Thoracic aorta (tissue), 2 donors: ENCODE measurements at regions not wholly inside any gene's neighbourhood (a gene's known extent, or its start where the extent isn't known, plus 50 kb on each side); places are given as distances from the start of the nearest gene placed in this dataset.

Experiments
- ATAC-seq: fragments of 150-250 bp; one replicate; pipeline ENCODE4 v1.8.0; 2017; ENCODE audit warnings: low read depth; ENCODE audit not compliant: insufficient number of reproducible peaks, low FRiP score
- DNase-seq: peaks from one replicate; pipeline ENCODE4 v3.0.0-alpha.2; 2020; ENCODE audit warnings: low spot score
- H3K27ac ChIP-seq, 2 donors: fragments of 200-600 bp; sonication (generic); 1 replicate in 1 of 2; 2 replicates in 1 of 2; pipeline ENCODE4 v1.5.1; 2016; ENCODE audit warnings: mild to moderate bottlenecking in 2 of 2, moderate library complexity in 2 of 2
- H3K27me3 ChIP-seq: fragments of 200-600 bp; sonication (generic); replicated peaks from 2 replicates; pipeline ENCODE4 v1.6.0; 2016; ENCODE audit warnings: mild to moderate bottlenecking; ENCODE audit not compliant: insufficient read depth
- H3K36me3 ChIP-seq: fragments of 200-600 bp; sonication (generic); one replicate; pipeline ENCODE4 v1.5.1; 2016
- H3K4me1 ChIP-seq, 2 donors: fragments of 200-600 bp; sonication (generic); 1 replicate in 1 of 2; 2 replicates in 1 of 2; pipeline versions ENCODE4 v1.5.1 to v1.6.0; 2016; ENCODE audit warnings: low read depth in 2 of 2, mild to moderate bottlenecking in 1 of 2; ENCODE audit not compliant: control insufficient read depth in 1 of 2
- H3K4me3 ChIP-seq: fragments of 200-600 bp; sonication (generic); 2 replicates; pipeline ENCODE4 v1.5.1; 2016; ENCODE audit warnings: mild to moderate bottlenecking
- H3K9me3 ChIP-seq: fragments of 200-600 bp; sonication (generic); 2 replicates; pipeline ENCODE4 v1.5.1; 2016
- CTCF ChIP-seq: fragments of 200-600 bp; sonication (generic); IDR thresholded peaks from one replicate; pipeline ENCODE4 v1.5.1; 2019; ENCODE audit warnings: antibody characterized with exemption

GRCh38 chr9:28607843-28608242 lies 1034.6 kb upstream of the C9orf72 start:
- no peaks in the 10 kb centered on the region for H3K36me3 ChIP-seq
- no peaks in the 10 kb centered on the region for H3K9me3 ChIP-seq
- H3K27ac ChIP-seq, result no peak overlapping the region
- DNase-seq, result no peak
- H3K27me3 ChIP-seq, result no peaks in the 10 kb centered on the region
- no peaks in the 10 kb centered on the region for H3K4me1 ChIP-seq
- no peak for ATAC-seq
- H3K4me3 ChIP-seq, result no peak overlapping the region
- TF ChIP-seq CTCF, result no peak

GRCh38 chr9:28610339-28610738 lies 1037.1 kb upstream of the C9orf72 start:
- no peak overlapping the region for H3K4me3 ChIP-seq
- H3K27me3 ChIP-seq, result no peaks in the 10 kb centered on the region
- no peak for TF ChIP-seq CTCF
- DNase-seq, result no peak
- no peak overlapping the region for H3K27ac ChIP-seq
- no peaks in the 10 kb centered on the region for H3K9me3 ChIP-seq
- H3K36me3 ChIP-seq, result no peaks in the 10 kb centered on the region
- ATAC-seq, result no peak
- no peaks in the 10 kb centered on the region for H3K4me1 ChIP-seq

- Histone ChIP-seq H3K27ac (no peak overlapping the region), H3K36me3 (no peaks in the 10 kb centered on the region), H3K9me3 (no peaks in the 10 kb centered on the region), H3K4me3 (no peak overlapping the region), H3K4me1 (no peaks in the 10 kb centered on the region), H3K27me3 (no peaks in the 10 kb centered on the region)
- TF ChIP-seq CTCF, result no peak
- ATAC-seq (no peak), DNase-seq (no peak)
Measured at GRCh38 chr9:28616310-28616709, 1043.0 kb upstream of the C9orf72 start.

- Histone ChIP-seq H3K4me1 (no peaks in the 10 kb centered on the region), H3K36me3 (no peaks in the 10 kb centered on the region), H3K4me3 (no peak overlapping the region), H3K9me3 (no peaks in the 10 kb centered on the region), H3K27me3 (no peaks in the 10 kb centered on the region), H3K27ac (no peak overlapping the region)
- DNase-seq, result no peak
- no peak for TF ChIP-seq CTCF
- no peak for ATAC-seq
Measured at GRCh38 chr9:28620011-28620410, 1046.7 kb upstream of the C9orf72 start.

- no peaks in the 10 kb centered on the region for H3K4me1 ChIP-seq
- no peak overlapping the region for H3K27ac ChIP-seq
- no peaks in the 10 kb centered on the region for H3K9me3 ChIP-seq
- no peak overlapping the region for H3K4me3 ChIP-seq
- H3K27me3 ChIP-seq, result no peaks in the 10 kb centered on the region
- DNase-seq (no peak), ATAC-seq (no peak)
- H3K36me3 ChIP-seq, result no peaks in the 10 kb centered on the region
- no peak for TF ChIP-seq CTCF
Measured at GRCh38 chr9:28620661-28621060, 1047.4 kb upstream of the C9orf72 start.
